ENCODE measurements at regions not wholly inside any gene's neighbourhood (a gene's known extent, or its start where the extent isn't known, plus 50 kb on each side); places are given as distances from the start of the nearest gene placed in this dataset.

- DNase-seq: no peak
These were observed 60.2 kb upstream of the NAA20 start for GRCh38 chr20:19956976-19957375.

GRCh38 chr20:19958219-19958618 is 58.9 kb upstream of the NAA20 start:
- DNase-seq: no peak

GRCh38 chr20:19958928-19959327 is 58.2 kb upstream of the NAA20 start:
- DNase-seq: no peak

GRCh38 chr20:19960745-19961144 is 56.4 kb upstream of the NAA20 start:
- no peak for DNase-seq

GRCh38 chr20:19961293-19961692 is 55.9 kb upstream of the NAA20 start:
- no peak for DNase-seq

GRCh38 chr20:19962958-19963357 is 54.2 kb upstream of the NAA20 start:
- DNase-seq: no peak

- DNase-seq: peak; percentile 75
These were observed 52.6 kb upstream of the NAA20 start for GRCh38 chr20:19964289-19965265.

GRCh38 chr20:19966840-19967239 is 50.3 kb upstream of the NAA20 start:
- no peak for DNase-seq
